ENCODE measurements at regions not wholly inside any gene's neighbourhood (a gene's known extent, or its start where the extent isn't known, plus 50 kb on each side); places are given as distances from the start of the nearest gene placed in this dataset.
A peak's percentile ranks its signal among the peaks of the same experiment; 100 is the strongest.

- Mint-ChIP-seq H3K36me3 (no peaks in the 10 kb centered on the region), H3K27ac (no peak overlapping the region), H3K4me1 (no peaks in the 10 kb centered on the region), H3K27me3 (no peaks in the 10 kb centered on the region), H3K4me3 (no peak overlapping the region), H3K9me3 (peaks cover 0 to 3% (median 0%) of the 10 kb centered on the region in 3 donors)
Measured at GRCh38 chr1:69221524-69221923, 346.2 kb upstream of the LRRC7 start.

- H3K36me3 Mint-ChIP-seq: no peaks in the 10 kb centered on the region
- no peak overlapping the region for H3K27ac Mint-ChIP-seq
- H3K4me1 Mint-ChIP-seq: no peaks in the 10 kb centered on the region
- peaks cover 0 to 3% (median 0%) of the 10 kb centered on the region in 3 donors for H3K9me3 Mint-ChIP-seq
- H3K27me3 Mint-ChIP-seq: no peaks in the 10 kb centered on the region
- no peak overlapping the region for H3K4me3 Mint-ChIP-seq
Measured at GRCh38 chr1:69223156-69223555, 344.6 kb upstream of the LRRC7 start.

GRCh38 chr1:69228501-69228900, 339.2 kb upstream of the LRRC7 start:
- Mint-ChIP-seq H3K4me1 (no peaks in the 10 kb centered on the region), H3K36me3 (no peaks in the 10 kb centered on the region), H3K4me3 (no peak overlapping the region), H3K9me3 (peaks cover 0 to 3% (median 0%) of the 10 kb centered on the region in 3 donors), H3K27me3 (no peaks in the 10 kb centered on the region), H3K27ac (no peak overlapping the region)

GRCh38 chr1:69230208-69230607, 337.5 kb upstream of the LRRC7 start:
- Mint-ChIP-seq H3K36me3 (no peaks in the 10 kb centered on the region), H3K27me3 (no peaks in the 10 kb centered on the region), H3K4me1 (no peaks in the 10 kb centered on the region), H3K4me3 (peak overlapping the region in 1 of 4 donors; percentile 30), H3K9me3 (peaks cover 0 to 3% (median 0%) of the 10 kb centered on the region in 3 donors), H3K27ac (no peak overlapping the region)

- no peak overlapping the region for H3K4me3 Mint-ChIP-seq
- H3K4me1 Mint-ChIP-seq: no peaks in the 10 kb centered on the region
- H3K36me3 Mint-ChIP-seq: no peaks in the 10 kb centered on the region
- no peaks in the 10 kb centered on the region for H3K27me3 Mint-ChIP-seq
- H3K9me3 Mint-ChIP-seq: no peaks in the 10 kb centered on the region
- no peak overlapping the region for H3K27ac Mint-ChIP-seq
Measured at GRCh38 chr1:69233463-69233862, 334.3 kb upstream of the LRRC7 start.

GRCh38 chr1:69244211-69244610, 323.5 kb upstream of the LRRC7 start:
- Mint-ChIP-seq H3K4me1 (no peaks in the 10 kb centered on the region), H3K27me3 (no peaks in the 10 kb centered on the region), H3K9me3 (peaks cover 4 to 6% (median 4%) of the 10 kb centered on the region in 3 donors), H3K36me3 (no peaks in the 10 kb centered on the region), H3K27ac (no peak overlapping the region), H3K4me3 (no peak overlapping the region)

- Mint-ChIP-seq H3K36me3 (no peaks in the 10 kb centered on the region), H3K4me3 (no peak overlapping the region)
Measured at GRCh38 chr1:69246109-69246508, 321.6 kb upstream of the LRRC7 start.

GRCh38 chr1:69246710-69247109, 321.0 kb upstream of the LRRC7 start:
- Mint-ChIP-seq H3K4me3 (no peak overlapping the region), H3K36me3 (no peaks in the 10 kb centered on the region), H3K27me3 (no peaks in the 10 kb centered on the region), H3K27ac (no peak overlapping the region), H3K9me3 (peaks cover 5 to 8% (median 8%) of the 10 kb centered on the region in 3 donors), H3K4me1 (no peaks in the 10 kb centered on the region)

More at GRCh38 chr1:69246109-69246508, 321.6 kb upstream of the LRRC7 start:
- Mint-ChIP-seq H3K27ac (no peak overlapping the region), H3K9me3 (peaks cover 5 to 8% (median 8%) of the 10 kb centered on the region in 3 donors), H3K27me3 (no peaks in the 10 kb centered on the region), H3K4me1 (no peaks in the 10 kb centered on the region)

GRCh38 chr1:69252696-69253095, 315.0 kb upstream of the LRRC7 start:
- Mint-ChIP-seq H3K9me3 (peaks cover 7 to 15% (median 7%) of the 10 kb centered on the region in 3 donors), H3K36me3 (no peaks in the 10 kb centered on the region), H3K4me3 (no peak overlapping the region)

GRCh38 chr1:69256036-69256435, 311.7 kb upstream of the LRRC7 start:
- Mint-ChIP-seq H3K27me3 (no peaks in the 10 kb centered on the region), H3K36me3 (no peaks in the 10 kb centered on the region), H3K4me3 (no peak overlapping the region), H3K9me3 (peaks cover 2 to 11% (median 2%) of the 10 kb centered on the region in 3 donors), H3K27ac (no peak overlapping the region), H3K4me1 (no peaks in the 10 kb centered on the region)

More at GRCh38 chr1:69252696-69253095, 315.0 kb upstream of the LRRC7 start:
- no peaks in the 10 kb centered on the region for H3K27me3 Mint-ChIP-seq
- no peak overlapping the region for H3K27ac Mint-ChIP-seq
- no peaks in the 10 kb centered on the region for H3K4me1 Mint-ChIP-seq

GRCh38 chr1:69258842-69259241, 308.9 kb upstream of the LRRC7 start:
- H3K4me1 Mint-ChIP-seq: no peaks in the 10 kb centered on the region
- no peak overlapping the region for H3K4me3 Mint-ChIP-seq
- no peak overlapping the region for H3K27ac Mint-ChIP-seq
- no peaks in the 10 kb centered on the region for H3K36me3 Mint-ChIP-seq
- H3K27me3 Mint-ChIP-seq: no peaks in the 10 kb centered on the region
- H3K9me3 Mint-ChIP-seq: peaks cover 2 to 4% (median 2%) of the 10 kb centered on the region in 3 donors

- no peaks in the 10 kb centered on the region for H3K27me3 Mint-ChIP-seq
- no peak overlapping the region for H3K4me3 Mint-ChIP-seq
- H3K36me3 Mint-ChIP-seq: no peaks in the 10 kb centered on the region
- no peaks in the 10 kb centered on the region for H3K4me1 Mint-ChIP-seq
- H3K27ac Mint-ChIP-seq: no peak overlapping the region
- H3K9me3 Mint-ChIP-seq: peaks cover 2 to 3% (median 2%) of the 10 kb centered on the region in 3 donors
Measured at GRCh38 chr1:69263921-69264391, 303.8 kb upstream of the LRRC7 start.

GRCh38 chr1:69269491-69269890, 298.2 kb upstream of the LRRC7 start:
- H3K4me1 Mint-ChIP-seq: no peaks in the 10 kb centered on the region
- H3K27me3 Mint-ChIP-seq: no peaks in the 10 kb centered on the region
- H3K36me3 Mint-ChIP-seq: no peaks in the 10 kb centered on the region
- no peak overlapping the region for H3K27ac Mint-ChIP-seq
- H3K4me3 Mint-ChIP-seq: no peak overlapping the region
- H3K9me3 Mint-ChIP-seq: peaks cover 0 to 3% (median 2%) of the 10 kb centered on the region in 3 donors

GRCh38 chr1:69271587-69272125, 296.1 kb upstream of the LRRC7 start:
- Mint-ChIP-seq H3K36me3 (no peaks in the 10 kb centered on the region), H3K27ac (no peak overlapping the region), H3K27me3 (no peaks in the 10 kb centered on the region), H3K9me3 (peaks cover 0 to 3% (median 2%) of the 10 kb centered on the region in 3 donors), H3K4me1 (no peaks in the 10 kb centered on the region), H3K4me3 (no peak overlapping the region)

- H3K36me3 Mint-ChIP-seq: no peaks in the 10 kb centered on the region
- H3K4me3 Mint-ChIP-seq: no peak overlapping the region
- H3K27ac Mint-ChIP-seq: no peak overlapping the region
- H3K9me3 Mint-ChIP-seq: peaks cover 0 to 3% (median 2%) of the 10 kb centered on the region in 3 donors
- no peaks in the 10 kb centered on the region for H3K27me3 Mint-ChIP-seq
- H3K4me1 Mint-ChIP-seq: no peaks in the 10 kb centered on the region
Measured at GRCh38 chr1:69272684-69273083, 295.0 kb upstream of the LRRC7 start.

GRCh38 chr1:69278923-69279322, 288.8 kb upstream of the LRRC7 start:
- no peaks in the 10 kb centered on the region for H3K27me3 Mint-ChIP-seq
- no peaks in the 10 kb centered on the region for H3K36me3 Mint-ChIP-seq
- H3K9me3 Mint-ChIP-seq: peaks cover 0 to 2% (median 0%) of the 10 kb centered on the region in 3 donors
- H3K27ac Mint-ChIP-seq: no peak overlapping the region
- no peak overlapping the region for H3K4me3 Mint-ChIP-seq
- H3K4me1 Mint-ChIP-seq: no peaks in the 10 kb centered on the region
